Brain microvascular endothelial cell (primary cell): ENCODE measurements at regions not wholly inside any gene's neighbourhood (a gene's known extent, or its start where the extent isn't known, plus 50 kb on each side); places are given as distances from the start of the nearest gene placed in this dataset.

ENCODE experiments used
- DNase-seq: peaks from one replicate; pipeline ENCODE4 v3.0.0-alpha.2; 2020
- H3K27ac ChIP-seq: fragments of 250-450 bp; sonication (Bioruptor Pico); 2 replicates; pipeline ENCODE4 v1.5.1; 2020; ENCODE audit warnings: mild to moderate bottlenecking, moderate library complexity
- H3K27me3 ChIP-seq: fragments of 250-450 bp; sonication (Bioruptor Pico); replicated peaks from 2 replicates; pipeline ENCODE4 v1.5.1; 2020; ENCODE audit warnings: mild to moderate bottlenecking
- H3K36me3 ChIP-seq: fragments of 250-450 bp; sonication (Bioruptor Pico); replicated peaks from 2 replicates; pipeline ENCODE4 v1.5.1; 2020; ENCODE audit warnings: mild to moderate bottlenecking
- H3K4me3 ChIP-seq: 2 replicates; pipeline ENCODE4 v1.5.1; 2011; ENCODE audit warnings: low read depth, mild to moderate bottlenecking, control low read depth, low read length, moderate library complexity
- CTCF ChIP-seq: IDR thresholded peaks from 2 replicates; pipeline ENCODE4 v1.5.1; 2011; ENCODE audit warnings: low read depth, mild to moderate bottlenecking, moderate library complexity, low read length, control low read depth, inconsistent platforms; ENCODE audit errors: missing control alignments
- in situ Hi-C: cut with HindIII; loops from 2 replicates; pipeline ENCODE4 v1.10.0; 2017; ENCODE audit warnings: low sequenced_read_pairs, low pct_ligation_motif_present

DNA sequence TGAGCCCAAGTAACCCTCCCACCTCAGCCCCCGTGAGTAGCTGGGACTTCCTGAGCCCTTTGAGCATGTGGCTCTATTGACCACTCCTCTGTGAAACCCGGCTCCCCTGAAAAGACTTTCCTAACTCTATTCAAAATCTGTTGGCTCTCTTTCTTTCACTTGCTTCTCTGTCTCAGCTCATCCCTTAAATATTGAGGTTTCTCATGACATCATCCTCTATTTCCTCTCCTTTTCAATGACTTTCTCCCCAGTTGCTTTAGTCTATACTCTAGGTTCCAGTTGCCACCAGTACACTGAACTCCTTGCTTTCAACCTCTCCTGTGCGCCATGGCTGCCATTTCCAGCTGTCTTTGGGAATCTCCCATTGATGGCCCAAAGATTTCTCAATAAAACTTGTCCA, 79.8 kb upstream of the STK17B start:
- Histone ChIP-seq H3K27ac (no peak overlapping the region), H3K4me3 (no peak overlapping the region), H3K27me3 (no peaks in the 10 kb centered on the region), H3K36me3 (no peaks in the 10 kb centered on the region)
- TF ChIP-seq CTCF = no peak
- in situ Hi-C loops = no loop called here
- DNase-seq = no peak

- no peak overlapping the region for H3K27ac ChIP-seq
- no peaks in the 10 kb centered on the region for H3K36me3 ChIP-seq
- DNase-seq = no peak
- H3K27me3 ChIP-seq = no peaks in the 10 kb centered on the region
- H3K4me3 ChIP-seq = no peak overlapping the region
- in situ Hi-C loops = no loop called here
- no peak for TF ChIP-seq CTCF
Observed at GRCh38 chr2:196252408-196253115, 81.2 kb upstream of the STK17B start.

- Histone ChIP-seq H3K4me3 (no peak overlapping the region), H3K27ac (no peak overlapping the region), H3K36me3 (no peaks in the 10 kb centered on the region), H3K27me3 (no peaks in the 10 kb centered on the region)
- in situ Hi-C loops = no loop called here
- DNase-seq = no peak
- no peak for TF ChIP-seq CTCF
Observed at GRCh38 chr2:196253116-196253480, 81.7 kb upstream of the STK17B start.

- Histone ChIP-seq H3K27me3 (no peaks in the 10 kb centered on the region), H3K4me3 (no peak overlapping the region), H3K27ac (no peak overlapping the region), H3K36me3 (no peaks in the 10 kb centered on the region)
- no peak for DNase-seq
- TF ChIP-seq CTCF = no peak
- in situ Hi-C loops = no loop called here
Observed at GRCh38 chr2:196256585-196256984, 85.2 kb upstream of the STK17B start.

GRCh38 chr2:196257086-196257485, 85.7 kb upstream of the STK17B start:
- H3K27ac ChIP-seq = no peak overlapping the region
- TF ChIP-seq CTCF = no peak
- no peaks in the 10 kb centered on the region for H3K36me3 ChIP-seq
- H3K27me3 ChIP-seq = no peaks in the 10 kb centered on the region
- in situ Hi-C loops = no loop called here
- H3K4me3 ChIP-seq = no peak overlapping the region
- no peak for DNase-seq

GRCh38 chr2:196258407-196258806, 87.0 kb upstream of the STK17B start:
- in situ Hi-C loops = no loop called here
- Histone ChIP-seq H3K27ac (no peak overlapping the region), H3K27me3 (no peaks in the 10 kb centered on the region), H3K4me3 (no peak overlapping the region), H3K36me3 (no peaks in the 10 kb centered on the region)
- DNase-seq = no peak
- TF ChIP-seq CTCF = no peak
